Coronary artery (tissue), 2 donors: ENCODE measurements at regions not wholly inside any gene's neighbourhood (a gene's known extent, or its start where the extent isn't known, plus 50 kb on each side); places are given as distances from the start of the nearest gene placed in this dataset.

Source experiments
- DNase-seq: peaks from one replicate; pipeline ENCODE4 v3.0.0-alpha.2; 2017; ENCODE audit warnings: low spot score
- H3K27ac ChIP-seq, 2 donors: fragments of 200-600 bp; sonication (generic); one replicate each; pipeline ENCODE4 v1.5.1; 2016 to 2019
- H3K4me3 ChIP-seq: fragments of 200-600 bp; sonication (generic); 2 replicates; pipeline ENCODE4 v1.5.1; 2016; ENCODE audit warnings: mild to moderate bottlenecking, moderate library complexity
- CTCF ChIP-seq: fragments of 200-600 bp; sonication (generic); IDR thresholded peaks from one replicate; pipeline ENCODE4 v1.5.1; 2019; ENCODE audit warnings: antibody characterized with exemption

- H3K4me3 ChIP-seq = no peak overlapping the region
- DNase-seq = peak; percentile 36
- H3K27ac ChIP-seq = no peak overlapping the region
- no peak for TF ChIP-seq CTCF
Observed at GRCh38 chr6:168138436-168138835, 59.4 kb upstream of the FRMD1 start.

- no peak for TF ChIP-seq CTCF
Observed at GRCh38 chr6:168137024-168137423, 58.0 kb upstream of the FRMD1 start.

GRCh38 chr6:168136622-168137021, 57.6 kb upstream of the FRMD1 start:
- Histone ChIP-seq H3K27ac (no peak overlapping the region), H3K4me3 (no peak overlapping the region)
- DNase-seq = no peak
- TF ChIP-seq CTCF = no peak

More at GRCh38 chr6:168137024-168137423, 58.0 kb upstream of the FRMD1 start:
- no peak overlapping the region for H3K4me3 ChIP-seq
- no peak overlapping the region for H3K27ac ChIP-seq
- DNase-seq = peak; percentile 19

- Histone ChIP-seq H3K4me3 (no peak overlapping the region), H3K27ac (no peak overlapping the region)
- no peak for TF ChIP-seq CTCF
- DNase-seq = peak; percentile 31
Observed at GRCh38 chr6:168136001-168136400, 57.0 kb upstream of the FRMD1 start.

GRCh38 chr6:168134560-168135201, 55.7 kb upstream of the FRMD1 start:
- H3K27ac ChIP-seq = no peak overlapping the region
- no peak for TF ChIP-seq CTCF
- DNase-seq = peak; percentile 61
- H3K4me3 ChIP-seq = no peak overlapping the region

GRCh38 chr6:168133687-168134559, 54.9 kb upstream of the FRMD1 start:
- TF ChIP-seq CTCF = no peak
- Histone ChIP-seq H3K4me3 (peak overlapping the region; percentile 64), H3K27ac (no peak overlapping the region)
- DNase-seq = peak; percentile 61
